GM10266 (cell line): ENCODE measurements at regions not wholly inside any gene's neighbourhood (a gene's known extent, or its start where the extent isn't known, plus 50 kb on each side); places are given as distances from the start of the nearest gene placed in this dataset.
"Not testable (repeated sequence)": the region's sequence is repeated elsewhere in the genome, so short reads cannot be mapped to it uniquely, and the experiment has no call there.

Experiments used
- DNase-seq: peaks from one replicate; pipeline ENCODE4 v3.0.0; 2012; ENCODE audit errors: extremely low spot score
- CTCF ChIP-seq: IDR thresholded peaks from 2 replicates; pipeline ENCODE4 v1.5.1; 2012; ENCODE audit warnings: mild to moderate bottlenecking, low read depth; ENCODE audit not compliant: control insufficient read depth, insufficient read depth; ENCODE audit errors: missing control alignments

- no peak for DNase-seq
- TF ChIP-seq CTCF: no peak
Observed at GRCh38 chr5:110812639-110813038, 73.8 kb downstream of the SLC25A46 start.

- TF ChIP-seq CTCF: no peak
- no peak for DNase-seq
Observed at GRCh38 chr5:110815916-110816605, 77.3 kb downstream of the SLC25A46 start.

GRCh38 chr5:110817459-110817858 lies 78.7 kb downstream of the SLC25A46 start:
- DNase-seq: no peak
- TF ChIP-seq CTCF: no peak

GRCh38 chr5:110823571-110823970 lies 84.8 kb downstream of the SLC25A46 start:
- TF ChIP-seq CTCF: no peak
- no peak for DNase-seq

GRCh38 chr5:110824936-110825441 lies 86.2 kb downstream of the SLC25A46 start:
- DNase-seq: no peak
- no peak for TF ChIP-seq CTCF

- TF ChIP-seq CTCF: no peak
- DNase-seq: no peak
Observed at GRCh38 chr5:110832683-110833082, 93.9 kb downstream of the SLC25A46 start.

GRCh38 chr5:110834933-110835332 lies 96.1 kb downstream of the SLC25A46 start:
- not testable (repeated sequence) for DNase-seq

GRCh38 chr5:110836851-110837250 lies 98.0 kb downstream of the SLC25A46 start:
- DNase-seq: no peak
- TF ChIP-seq CTCF: no peak

- not testable (repeated sequence) for DNase-seq
Observed at GRCh38 chr5:110838357-110838756, 99.5 kb downstream of the SLC25A46 start.
